ENCODE measurements at regions not wholly inside any gene's neighbourhood (a gene's known extent, or its start where the extent isn't known, plus 50 kb on each side); places are given as distances from the start of the nearest gene placed in this dataset.
A peak's percentile ranks its signal among the peaks of the same experiment; 100 is the strongest.

DNA sequence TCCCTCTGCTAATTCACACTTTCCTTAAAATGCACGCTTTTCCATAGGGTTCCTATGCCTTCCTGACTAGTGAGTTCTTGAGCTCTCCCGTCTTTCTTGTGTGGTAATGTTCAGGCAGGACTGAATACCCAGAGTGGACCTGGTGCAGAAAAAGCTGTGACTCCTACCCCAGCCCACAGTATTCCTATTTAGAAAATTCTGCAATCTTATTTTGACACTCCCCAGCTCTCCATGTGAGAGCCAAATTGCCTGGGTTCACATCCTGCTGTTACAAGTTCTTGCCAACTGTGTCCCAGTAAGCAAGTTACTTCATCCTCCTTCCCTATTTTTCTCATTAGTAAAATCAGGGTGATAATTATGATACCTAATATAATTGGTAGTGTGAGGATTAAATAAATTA lies 290.8 kb upstream of the SLCO3A1 start:
- DNase-seq, result no peak

DNA sequence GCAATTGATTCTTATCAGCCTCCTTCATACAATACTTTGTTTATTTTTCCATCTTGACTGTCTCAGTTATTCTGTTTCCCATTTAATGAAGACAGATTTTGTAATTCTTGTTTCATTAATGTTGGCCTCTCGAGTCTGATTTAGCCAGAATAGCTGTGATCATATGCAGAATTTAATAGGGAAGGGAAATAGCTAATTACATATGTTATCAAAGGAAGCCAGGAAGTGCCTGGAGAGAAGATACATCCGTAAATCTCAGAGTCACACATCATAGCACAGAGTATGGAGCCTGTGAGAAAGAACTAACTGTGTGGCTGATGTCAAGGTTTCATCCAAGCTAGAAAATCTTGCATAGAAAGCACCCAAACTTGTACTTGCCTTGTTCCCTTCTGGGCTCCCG lies 288.9 kb upstream of the SLCO3A1 start:
- no peak for DNase-seq

DNA sequence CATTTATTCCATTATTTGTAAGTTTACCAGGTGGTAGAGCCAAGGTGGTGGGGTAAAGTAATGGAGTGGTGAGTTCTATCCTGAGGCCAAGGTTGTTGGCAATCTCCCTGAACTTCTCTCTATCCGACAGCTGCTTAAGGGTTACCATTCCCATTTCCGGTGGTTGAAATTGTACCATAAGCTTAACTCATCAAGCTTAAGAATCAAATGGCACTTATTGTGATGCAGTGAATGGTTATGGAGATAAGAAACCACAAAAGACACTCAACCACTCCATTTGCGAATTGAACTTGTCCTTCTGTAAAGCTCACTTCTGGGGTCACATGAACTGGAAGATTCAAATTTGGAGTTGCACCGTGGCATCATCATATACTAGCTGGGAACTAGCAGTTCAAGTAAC lies 287.4 kb upstream of the SLCO3A1 start:
- DNase-seq, result no peak

DNA sequence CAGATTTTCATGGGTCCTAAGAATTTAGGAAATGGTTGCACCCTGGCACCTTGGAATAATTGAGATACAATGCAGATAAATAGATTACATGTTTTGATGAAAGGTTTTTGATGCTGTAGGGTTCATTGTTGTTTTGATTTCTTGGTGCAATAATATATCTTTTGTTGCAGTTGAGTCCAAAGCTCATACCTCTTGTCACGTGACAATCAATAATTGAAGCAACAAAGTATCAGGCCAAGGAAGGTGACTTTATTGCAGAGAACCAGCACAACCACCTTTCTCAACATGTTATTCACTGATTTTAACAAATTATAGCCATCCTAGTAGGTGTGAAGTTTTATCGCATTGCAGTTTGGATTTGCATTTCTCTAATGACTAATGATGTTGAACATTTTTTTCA lies 285.5 kb upstream of the SLCO3A1 start:
- DNase-seq, result no peak

DNA sequence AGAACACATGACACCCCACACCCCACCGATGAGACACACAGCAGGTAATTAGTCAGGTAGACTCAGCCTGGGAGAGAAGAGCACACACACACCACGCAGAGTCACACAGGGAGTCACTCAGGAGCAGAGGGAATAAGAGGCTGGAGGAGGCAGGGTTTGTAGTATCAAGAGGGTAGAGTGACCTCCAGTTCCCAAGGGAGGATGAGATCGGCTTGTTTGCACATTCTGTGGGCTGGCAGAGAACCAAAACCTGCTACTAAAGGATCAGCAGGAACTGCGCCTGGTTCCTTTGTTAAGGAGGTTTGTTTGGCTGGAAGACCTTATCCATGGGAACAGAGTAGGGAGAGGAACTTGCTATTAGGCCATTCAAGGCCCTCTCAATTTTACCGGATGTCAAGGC lies 281.4 kb upstream of the SLCO3A1 start:
- no peak for DNase-seq

DNA sequence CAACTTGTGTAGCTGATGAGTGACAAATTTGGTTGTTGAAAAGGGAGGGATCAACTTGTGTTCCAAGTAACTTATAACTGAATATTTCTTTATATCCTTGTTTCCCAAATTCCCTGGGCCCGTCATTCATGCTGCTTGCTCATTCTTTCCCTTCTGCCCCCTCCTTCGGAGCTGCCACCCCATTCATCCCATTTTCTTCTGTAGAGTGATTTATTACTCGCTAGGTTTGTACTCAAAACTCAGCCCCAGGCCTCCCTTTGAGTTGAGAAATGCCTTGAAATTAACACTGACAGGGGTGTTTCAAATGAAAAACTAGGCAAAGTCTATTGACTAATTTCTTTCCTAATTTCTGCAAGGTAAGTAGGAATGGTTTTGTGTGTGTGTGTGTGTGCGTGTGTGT lies 277.4 kb upstream of the SLCO3A1 start:
- DNase-seq, result no peak

DNA sequence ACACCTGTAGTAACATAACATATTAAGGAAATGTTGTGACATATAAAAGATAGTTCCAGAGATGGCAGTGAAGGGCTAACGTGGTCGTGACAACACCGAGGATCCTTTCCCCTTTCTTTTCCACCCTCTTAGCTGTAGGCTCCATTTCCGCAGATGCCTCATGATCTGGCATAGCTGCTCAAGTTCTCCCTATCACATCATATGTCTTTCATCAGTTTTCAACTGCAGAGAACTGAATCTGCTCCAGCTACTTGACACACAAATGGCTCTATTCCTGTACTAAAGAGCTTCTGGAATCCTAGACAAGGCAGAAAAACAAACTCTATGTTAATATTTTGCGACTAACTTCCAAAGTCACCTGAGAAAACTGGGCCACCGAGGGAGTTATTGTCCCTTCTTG lies 275.0 kb upstream of the SLCO3A1 start:
- no peak for DNase-seq

DNA sequence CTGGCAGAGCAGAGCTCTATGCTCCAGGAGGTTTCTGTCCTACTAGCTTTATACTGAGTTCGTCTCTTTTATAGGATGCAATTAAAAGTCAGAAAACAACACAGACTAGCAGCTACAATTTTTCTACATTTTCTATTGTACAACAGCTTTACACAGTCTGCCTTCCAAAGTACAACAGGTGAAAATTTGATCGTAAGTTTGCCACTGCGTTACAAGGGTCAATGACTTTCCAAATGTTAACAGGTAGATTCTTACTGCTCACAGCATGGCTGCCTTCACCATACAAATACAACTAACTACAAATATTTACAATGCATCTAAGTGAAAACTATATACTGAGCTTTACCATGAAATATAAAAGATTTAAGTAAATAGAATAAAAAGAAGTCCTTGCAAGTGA lies 268.6 kb upstream of the SLCO3A1 start:
- DNase-seq, result no peak

DNA sequence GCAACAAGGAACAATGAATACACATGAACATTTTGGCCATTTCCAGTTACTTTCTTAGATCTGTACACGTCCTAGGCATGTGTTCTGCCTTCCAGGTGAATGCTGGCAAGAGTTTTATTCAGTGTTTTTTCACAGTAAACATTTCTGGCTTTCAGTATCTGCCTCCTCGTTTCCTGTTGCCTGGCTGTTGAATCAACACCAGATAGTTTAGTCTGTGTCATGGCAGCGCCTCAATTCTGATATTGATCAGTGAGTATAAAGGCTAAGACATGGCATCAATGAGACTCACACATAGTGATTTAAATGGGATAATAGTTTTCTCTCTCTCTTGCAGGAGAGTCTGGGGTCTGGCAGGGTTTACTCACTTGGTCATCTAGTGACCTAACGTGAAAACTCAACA lies 266.9 kb upstream of the SLCO3A1 start:
- DNase-seq, result no peak

DNA sequence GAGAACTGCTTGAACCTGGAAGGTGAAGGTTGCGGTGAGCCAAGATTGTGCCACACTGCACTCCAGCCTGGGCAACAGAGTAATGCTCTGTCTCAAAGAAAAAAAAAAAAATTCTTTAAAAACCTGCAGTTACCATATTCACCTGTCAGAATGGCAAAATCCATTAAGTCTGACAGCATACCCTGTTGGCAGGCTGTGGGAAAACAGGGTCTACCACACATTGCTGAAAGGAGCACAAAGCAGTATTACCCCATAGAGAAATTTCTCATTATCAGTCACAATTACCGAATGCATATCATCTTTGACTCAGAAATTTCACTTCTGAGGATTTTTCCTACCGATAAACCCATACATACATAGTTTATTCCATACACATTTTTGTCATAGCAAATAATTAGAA lies 264.1 kb upstream of the SLCO3A1 start:
- peak; percentile 10 to 21 for DNase-seq

DNA sequence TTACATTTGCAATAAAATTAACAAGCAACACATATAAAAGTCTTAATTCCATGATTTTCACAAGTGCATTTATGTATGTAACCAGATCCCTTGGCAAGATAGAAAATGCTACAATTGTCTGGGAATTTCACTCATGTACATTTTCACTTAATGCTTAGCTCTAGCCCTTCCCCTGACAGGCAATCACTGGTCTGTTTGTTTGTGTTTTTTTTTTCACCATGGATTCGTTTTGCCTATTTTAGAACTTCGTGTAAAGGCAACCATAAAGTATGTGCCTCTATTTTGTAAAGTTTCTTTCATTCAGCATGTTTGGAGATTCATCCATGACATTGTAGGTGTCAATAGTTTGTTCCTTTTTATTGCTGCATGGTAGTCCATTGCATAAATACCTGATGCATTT lies 260.9 kb upstream of the SLCO3A1 start:
- no peak for DNase-seq

DNA sequence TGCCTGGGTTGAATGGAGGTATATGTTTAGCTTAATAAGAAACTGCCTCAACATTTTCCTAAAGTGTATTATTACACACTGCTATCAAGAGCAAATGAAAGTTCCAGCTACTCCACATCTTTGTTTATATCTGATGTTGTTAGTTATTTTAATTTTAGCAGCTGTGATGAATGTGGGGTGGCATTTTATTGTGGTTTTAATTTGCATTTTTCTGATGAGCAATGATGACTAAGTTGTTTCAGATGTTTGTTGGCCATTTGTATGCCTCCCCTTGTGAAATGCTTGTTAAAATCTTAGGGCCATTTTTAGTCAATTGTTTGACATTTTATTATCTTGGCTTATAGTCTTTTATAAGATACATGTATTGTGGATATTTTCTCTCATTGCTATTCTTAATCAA lies 260.4 kb upstream of the SLCO3A1 start:
- DNase-seq, result no peak

DNA sequence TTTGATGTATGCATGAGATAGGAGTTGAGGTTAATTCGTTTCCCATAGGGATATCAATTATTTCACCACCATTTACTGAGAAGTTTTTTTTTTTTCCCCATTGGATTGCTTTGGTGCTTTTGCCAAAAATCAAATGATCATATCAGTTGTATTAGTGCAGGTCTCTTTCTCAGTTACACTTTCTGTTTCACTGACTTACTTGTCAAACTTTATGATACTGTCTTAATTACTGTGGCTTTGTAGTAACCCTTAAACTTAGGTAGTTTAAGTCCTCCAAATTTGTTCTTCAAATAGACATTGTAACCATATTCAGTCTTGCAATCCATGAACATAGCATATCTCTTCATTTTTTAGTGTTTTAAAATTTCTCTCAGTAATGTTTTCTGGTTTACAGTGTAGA lies 259.9 kb upstream of the SLCO3A1 start:
- DNase-seq, result no peak

DNA sequence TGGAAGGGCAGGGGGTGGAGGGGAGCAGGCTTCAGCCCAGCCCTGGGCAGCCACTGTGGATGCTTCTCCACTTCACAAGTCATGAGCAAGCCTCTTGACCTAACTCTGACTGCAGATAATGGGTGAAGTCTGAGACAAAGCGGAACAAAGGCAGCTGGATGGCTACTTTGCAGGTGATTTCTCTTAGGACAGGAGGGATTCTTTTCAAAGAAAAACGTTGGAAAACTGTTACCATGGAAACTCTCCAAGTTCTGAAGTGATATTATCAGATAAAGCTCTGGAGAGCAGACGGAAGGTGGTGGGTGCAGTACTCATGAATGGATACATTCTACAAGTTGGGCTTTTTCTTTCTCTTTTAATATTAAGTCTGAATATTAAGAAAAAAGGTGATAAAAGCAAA lies 254.2 kb upstream of the SLCO3A1 start:
- DNase-seq, result no peak

DNA sequence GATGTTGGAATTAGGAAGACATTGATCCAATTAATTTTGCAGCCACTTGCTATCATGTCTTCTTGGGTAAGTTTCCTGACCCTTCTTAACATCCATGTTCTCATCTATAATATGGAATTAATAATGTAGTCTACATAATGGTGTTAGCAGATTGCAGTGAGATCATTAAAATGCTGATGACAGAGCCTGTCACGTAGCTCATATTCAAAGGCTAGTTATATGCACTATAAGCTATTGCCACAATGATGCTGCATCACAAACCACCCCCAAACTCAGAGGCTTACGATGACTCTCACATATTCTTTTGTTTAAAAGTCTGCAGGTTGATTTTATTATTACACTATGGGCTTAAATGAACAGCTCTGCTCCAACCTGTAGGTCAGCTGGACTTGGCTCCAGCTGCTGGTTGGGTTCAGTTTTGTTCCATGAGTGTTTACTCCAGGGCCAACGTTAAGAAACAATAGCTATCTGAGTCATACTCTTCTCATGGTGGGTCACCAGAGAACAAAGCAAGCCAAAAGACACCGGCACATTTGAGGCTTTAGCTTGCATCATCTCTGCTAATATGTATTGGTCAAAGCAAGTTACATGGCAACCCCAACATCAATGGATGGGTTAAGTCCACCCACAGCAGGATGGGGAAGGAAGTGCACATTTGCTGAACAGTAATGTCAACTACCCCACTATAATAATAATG lies 250.0 kb upstream of the SLCO3A1 start:
- DNase-seq, result no peak

DNA sequence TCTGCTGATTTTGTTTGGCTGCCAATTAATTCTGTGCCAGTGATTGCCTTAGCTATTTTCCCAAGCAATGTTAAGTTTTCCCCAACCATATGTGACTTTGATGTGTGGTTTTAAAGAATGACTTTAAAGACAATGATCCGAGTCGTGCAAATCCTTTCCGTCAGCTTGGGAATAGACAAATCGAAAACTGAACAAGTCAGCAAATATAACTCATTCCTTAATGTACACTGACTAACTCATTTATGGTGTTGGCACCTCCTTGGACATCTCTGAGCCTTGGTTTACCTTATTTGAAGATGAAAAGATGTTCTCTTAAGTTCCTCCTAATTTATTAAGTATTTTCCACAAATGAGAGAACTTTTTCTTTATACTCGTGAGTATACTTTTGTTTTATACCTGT lies 249.4 kb upstream of the SLCO3A1 start:
- no peak for DNase-seq

DNA sequence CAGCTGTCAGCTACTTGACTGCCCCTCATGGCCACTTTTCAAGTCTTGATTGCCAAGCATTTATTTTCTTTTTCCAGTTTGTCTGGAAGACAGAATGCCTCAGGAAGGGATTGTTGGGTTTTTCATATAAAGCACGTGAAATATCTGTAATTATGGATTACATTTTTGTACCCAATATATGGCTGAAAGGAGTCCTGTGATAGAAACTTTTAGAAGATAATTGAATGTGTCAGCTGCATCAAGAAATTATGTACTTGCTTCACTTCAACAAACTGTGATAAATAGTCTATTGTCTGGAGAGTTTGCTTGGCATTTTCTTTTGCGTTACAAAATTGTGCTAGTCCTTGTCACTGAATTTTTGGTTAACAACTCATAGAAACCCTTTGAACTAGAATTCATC lies 247.9 kb upstream of the SLCO3A1 start:
- DNase-seq, result no peak

DNA sequence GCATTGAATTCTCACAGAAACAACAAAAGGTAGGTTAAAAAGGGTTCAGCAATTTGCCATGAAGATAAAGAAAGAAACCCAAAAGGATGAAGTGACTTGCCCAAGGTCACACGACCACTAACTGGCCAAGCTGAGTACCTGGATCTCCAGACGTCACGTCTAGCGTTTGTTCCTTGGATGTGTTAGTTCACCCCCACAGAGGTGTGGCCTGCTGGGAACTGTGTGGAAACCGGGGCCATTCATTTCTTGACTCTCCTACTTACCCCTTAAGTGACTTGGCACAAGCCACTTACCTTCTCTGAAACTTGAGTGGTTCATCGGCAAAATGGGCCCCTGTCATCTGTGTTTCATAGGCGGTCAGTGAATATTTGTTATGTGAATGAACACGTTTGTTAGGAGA lies 244.3 kb upstream of the SLCO3A1 start:
- DNase-seq, result no peak

DNA sequence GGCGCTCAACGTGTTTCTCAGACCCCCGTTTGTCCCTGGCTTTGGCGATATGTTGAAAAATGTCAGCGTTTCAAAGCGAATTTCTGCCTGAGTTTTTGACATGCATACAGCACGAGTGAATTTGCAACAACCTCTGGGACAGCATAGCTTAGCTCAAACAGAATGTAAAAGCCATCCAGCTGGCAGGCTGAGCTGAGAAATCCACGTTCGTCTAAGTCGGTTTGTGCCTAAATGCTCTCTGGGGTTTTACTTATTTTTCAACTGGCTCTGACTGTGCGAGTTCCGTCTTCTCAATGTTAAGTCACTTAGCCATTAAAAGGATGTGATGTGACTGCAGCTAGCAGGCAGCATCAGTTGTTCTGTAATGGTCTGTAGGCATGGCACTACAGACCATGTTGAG lies 243.5 kb upstream of the SLCO3A1 start:
- no peak for DNase-seq

DNA sequence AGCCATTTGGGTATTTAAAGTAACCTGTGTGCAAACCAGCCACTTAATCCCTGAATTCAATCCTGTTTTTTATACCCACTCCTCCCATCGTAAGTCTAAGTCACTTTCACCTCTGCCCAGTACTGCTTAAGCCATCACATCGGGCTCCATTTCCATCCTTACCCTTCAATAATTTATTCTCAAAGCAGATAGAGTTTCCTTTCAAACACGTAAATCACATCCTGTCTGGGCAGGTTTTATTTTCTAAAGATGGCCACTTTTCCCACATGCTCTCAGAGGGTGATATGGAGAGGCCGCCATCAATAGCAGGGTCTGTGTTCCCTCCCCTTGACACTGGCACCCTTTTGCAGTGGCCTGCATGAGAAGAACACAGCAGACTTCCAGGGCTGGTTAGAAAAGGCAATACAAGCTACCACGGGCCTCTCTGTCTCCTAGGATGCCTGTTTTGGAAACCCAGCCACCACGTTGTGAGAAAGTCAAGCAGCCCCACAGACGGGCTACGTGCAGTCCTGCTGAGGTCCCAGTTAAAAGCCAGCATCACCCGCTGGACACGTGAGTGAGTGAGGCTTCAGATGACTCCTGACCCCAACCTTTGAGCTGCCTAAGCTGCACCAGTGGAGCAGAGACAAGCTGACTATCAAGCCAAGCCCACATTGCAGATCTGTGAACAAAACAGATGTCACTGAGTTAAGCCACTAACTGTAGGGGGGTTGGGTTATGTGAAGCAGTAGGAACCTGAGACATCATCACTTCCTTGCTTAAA lies 241.8 kb upstream of the SLCO3A1 start:
- no peak for DNase-seq

DNA sequence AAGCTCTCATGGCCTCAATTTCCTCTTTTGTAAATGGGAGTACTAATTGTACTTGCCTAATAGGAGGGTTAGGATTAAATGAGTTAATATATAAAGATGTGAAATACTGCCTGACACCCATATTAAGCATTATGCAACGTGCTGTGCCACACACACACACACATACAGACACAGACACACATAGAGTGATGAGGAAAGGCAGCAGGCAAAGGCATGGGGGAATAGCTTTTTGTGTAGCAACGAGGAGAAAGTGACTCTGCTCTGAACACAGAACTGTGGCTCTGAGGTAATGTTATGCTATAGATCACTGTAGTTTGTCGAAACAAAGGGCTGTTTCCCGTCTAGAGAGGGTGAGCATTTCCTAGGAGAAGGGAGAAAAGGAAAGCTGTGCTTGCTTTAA lies 233.3 kb upstream of the SLCO3A1 start:
- no peak for DNase-seq

DNA sequence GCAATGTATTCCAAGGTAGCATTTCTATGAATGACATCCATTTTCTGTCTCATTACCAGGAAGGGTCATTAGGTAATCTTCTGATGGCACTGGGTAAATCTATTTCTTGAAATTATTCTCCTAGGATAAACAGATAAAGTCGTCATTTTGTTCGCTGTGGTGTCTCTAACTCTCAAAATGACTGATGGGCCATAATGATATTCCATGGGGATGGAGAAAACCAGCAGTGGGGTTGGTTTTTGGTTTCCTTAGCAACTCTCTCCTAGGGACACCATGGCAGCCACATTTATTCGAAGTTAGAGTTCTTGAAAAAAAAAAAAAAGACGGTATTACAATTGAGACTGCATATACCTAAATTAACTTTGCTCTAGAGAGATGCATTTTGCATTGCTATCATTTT lies 231.3 kb upstream of the SLCO3A1 start:
- no peak for DNase-seq

DNA sequence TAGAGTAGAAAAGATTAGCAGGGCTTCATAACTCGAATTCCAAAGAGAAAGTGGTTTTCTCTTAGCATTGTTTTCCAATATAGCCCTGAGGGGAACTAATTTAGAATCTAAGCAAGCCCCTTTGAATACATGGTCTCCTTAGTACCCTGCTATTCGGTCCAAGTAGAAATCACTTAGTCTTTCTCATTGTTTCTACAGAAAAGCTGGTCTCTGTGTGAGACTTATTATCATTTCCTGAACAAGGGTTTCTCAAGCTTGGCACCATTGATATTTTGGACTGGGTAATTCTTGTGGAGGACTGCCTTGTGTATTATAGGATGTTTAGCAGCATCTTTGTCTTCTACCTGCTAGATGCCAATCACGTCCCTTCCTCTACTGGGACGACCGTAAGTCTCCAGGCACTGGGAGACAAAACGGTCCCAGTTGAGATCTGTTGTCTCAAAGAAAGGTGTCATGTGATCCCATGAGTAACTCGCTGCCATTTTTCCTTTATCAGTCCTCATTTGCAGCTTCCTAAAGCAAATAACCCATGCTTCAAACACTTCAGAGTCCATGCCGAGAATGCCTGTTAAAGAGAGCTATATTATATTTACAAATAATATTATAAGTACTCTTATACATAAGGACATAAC lies 230.7 kb upstream of the SLCO3A1 start:
- no peak for DNase-seq

DNA sequence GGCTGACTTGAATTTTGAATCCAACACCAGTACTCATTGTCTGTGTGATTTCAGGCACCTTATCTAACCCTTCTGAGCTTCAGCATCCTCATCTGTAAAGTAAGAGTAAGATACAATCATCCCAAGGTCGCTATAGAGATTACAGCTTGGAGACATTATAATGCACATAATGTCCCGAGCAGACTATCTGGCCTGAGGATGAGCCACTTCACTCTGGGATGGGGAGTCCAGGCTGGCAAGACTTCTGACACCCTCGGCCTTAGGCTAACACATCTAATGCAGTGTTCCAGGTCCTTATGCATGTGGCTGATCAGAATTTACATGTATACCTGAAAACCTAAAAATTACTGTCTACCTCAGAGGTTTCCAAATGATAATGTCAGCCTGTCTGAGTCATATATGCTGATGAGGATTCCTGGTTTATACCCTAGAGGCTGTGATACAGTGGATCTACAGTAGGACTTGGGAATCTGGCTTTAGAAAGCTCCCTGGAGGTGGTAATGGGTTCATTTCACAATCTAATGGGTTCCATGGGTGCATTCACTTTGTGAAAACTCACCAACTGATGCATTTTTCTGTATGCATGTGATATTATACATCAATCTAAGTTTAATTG lies 229.0 kb upstream of the SLCO3A1 start:
- no peak for DNase-seq

Data from stimulated activated CD4-positive, alpha-beta T cell treated with anti-CD3 and anti-CD28 coated beads, Interleukin-2, amount 100 ng/mL, for 24 hours (primary cell).